Ishikawa (cell line): ENCODE measurements at regions not wholly inside any gene's neighbourhood (a gene's known extent, or its start where the extent isn't known, plus 50 kb on each side); places are given as distances from the start of the nearest gene placed in this dataset.

Experiments
- EGR1 ChIP-seq: IDR thresholded peaks from 2 replicates; pipeline ENCODE4 v1.6.1; 2012
- FOXM1 ChIP-seq: IDR thresholded peaks from 2 replicates; pipeline ENCODE4 v1.6.1; 2012; ENCODE audit warnings: low read depth, borderline replicate concordance
- RAD21 ChIP-seq: IDR thresholded peaks from 2 replicates; pipeline ENCODE4 v1.6.1; 2012; ENCODE audit warnings: low read depth
- TAF1 ChIP-seq: IDR thresholded peaks from 2 replicates; pipeline ENCODE4 v1.6.1; 2012; ENCODE audit warnings: low read depth, mild to moderate bottlenecking
- USF1 ChIP-seq: IDR thresholded peaks from 2 replicates; pipeline ENCODE4 v1.6.1; 2012
- YY1 ChIP-seq: IDR thresholded peaks from 2 replicates; pipeline ENCODE4 v1.6.1; 2012; ENCODE audit warnings: low read depth

GRCh38 chr3:187450431-187451190 is 82.4 kb downstream of the RTP4 start:
- TF ChIP-seq YY1 (no peak), EGR1 (no peak), TAF1 (no peak), FOXM1 (no peak), USF1 (no peak), RAD21 (no peak)
